GM21447 (cell line): ENCODE measurements at regions not wholly inside any gene's neighbourhood (a gene's known extent, or its start where the extent isn't known, plus 50 kb on each side); places are given as distances from the start of the nearest gene placed in this dataset.
"Not testable (repeated sequence)": the region's sequence is repeated elsewhere in the genome, so short reads cannot be mapped to it uniquely, and the experiment has no call there.

ENCODE experiments used
- ATAC-seq: cut with Tn5 transposase; IDR thresholded peaks from one replicate; pipeline ENCODE4 v1.9.1; 2021; ENCODE audit not compliant: unreplicated experiment

GRCh38 chr7:79965946-79966345 is 168.7 kb upstream of the GNAI1 start:
- ATAC-seq = no peak

- ATAC-seq = no peak
Observed at GRCh38 chr7:79964463-79964862, 170.2 kb upstream of the GNAI1 start.

- ATAC-seq = no peak
Observed at GRCh38 chr7:79953130-79953529, 181.5 kb upstream of the GNAI1 start.

- no peak for ATAC-seq
Observed at GRCh38 chr7:79952399-79952798, 182.2 kb upstream of the GNAI1 start.

GRCh38 chr7:79951415-79951814 is 183.2 kb upstream of the GNAI1 start:
- ATAC-seq = no peak

- no peak for ATAC-seq
Observed at GRCh38 chr7:79949778-79950177, 184.9 kb upstream of the GNAI1 start.

- ATAC-seq = no peak
Observed at GRCh38 chr7:79936281-79936983, 198.2 kb upstream of the GNAI1 start.

- no peak for ATAC-seq
Observed at GRCh38 chr7:79934727-79935126, 199.9 kb upstream of the GNAI1 start.

GRCh38 chr7:79933144-79933543 is 201.5 kb upstream of the GNAI1 start:
- no peak for ATAC-seq

- no peak for ATAC-seq
Observed at GRCh38 chr7:79930604-79931003, 204.0 kb upstream of the GNAI1 start.

- no peak for ATAC-seq
Observed at GRCh38 chr7:79927116-79927515, 207.5 kb upstream of the GNAI1 start.

- ATAC-seq = no peak
Observed at GRCh38 chr7:79923953-79924352, 210.7 kb upstream of the GNAI1 start.

GRCh38 chr7:79922894-79923293 is 211.7 kb upstream of the GNAI1 start:
- no peak for ATAC-seq

- no peak for ATAC-seq
Observed at GRCh38 chr7:79921976-79922375, 212.7 kb upstream of the GNAI1 start.

- not testable (repeated sequence) for ATAC-seq
Observed at GRCh38 chr7:79918632-79919031, 216.0 kb upstream of the GNAI1 start.

GRCh38 chr7:79915346-79915745 is 219.3 kb upstream of the GNAI1 start:
- ATAC-seq = not testable (repeated sequence)

- ATAC-seq = no peak
Observed at GRCh38 chr7:79912213-79912633, 222.4 kb upstream of the GNAI1 start.

- no peak for ATAC-seq
Observed at GRCh38 chr7:79911420-79911819, 223.2 kb upstream of the GNAI1 start.

- no peak for ATAC-seq
Observed at GRCh38 chr7:79909176-79909575, 225.5 kb upstream of the GNAI1 start.

GRCh38 chr7:79897166-79897565 is 237.5 kb upstream of the GNAI1 start:
- ATAC-seq = no peak

GRCh38 chr7:79893991-79894390 is 240.6 kb upstream of the GNAI1 start:
- no peak for ATAC-seq

GRCh38 chr7:79882922-79883321 is 251.7 kb upstream of the GNAI1 start:
- no peak for ATAC-seq

GRCh38 chr7:79880312-79880711 is 254.3 kb upstream of the GNAI1 start:
- ATAC-seq = no peak
